ENCODE measurements at regions not wholly inside any gene's neighbourhood (a gene's known extent, or its start where the extent isn't known, plus 50 kb on each side); places are given as distances from the start of the nearest gene placed in this dataset.
A peak's percentile ranks its signal among the peaks of the same experiment; 100 is the strongest.

DNA sequence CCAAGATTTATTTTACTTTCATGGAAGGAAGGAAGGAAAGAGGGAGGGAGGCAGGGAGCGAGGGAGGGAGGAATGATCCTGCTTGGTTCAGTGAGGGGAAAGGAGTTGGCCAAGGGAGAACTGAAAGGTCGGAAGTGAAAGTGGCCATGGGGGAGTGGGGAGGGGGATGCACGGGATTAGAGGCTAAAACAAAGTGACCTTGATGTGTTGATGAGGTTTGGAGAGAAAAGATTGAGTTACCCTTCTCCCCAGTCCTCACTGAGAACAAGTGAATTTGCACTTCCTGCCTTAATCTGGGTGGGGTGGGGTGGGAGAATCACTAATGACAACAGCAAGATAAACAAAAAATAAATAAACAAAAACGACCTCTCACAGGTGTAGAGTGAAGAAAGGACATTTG is 212.0 kb upstream of the TLE3 start:
- DNase-seq (ENCODE audit: extremely low spot score) = no peak
- TF ChIP-seq, protein P1, sequence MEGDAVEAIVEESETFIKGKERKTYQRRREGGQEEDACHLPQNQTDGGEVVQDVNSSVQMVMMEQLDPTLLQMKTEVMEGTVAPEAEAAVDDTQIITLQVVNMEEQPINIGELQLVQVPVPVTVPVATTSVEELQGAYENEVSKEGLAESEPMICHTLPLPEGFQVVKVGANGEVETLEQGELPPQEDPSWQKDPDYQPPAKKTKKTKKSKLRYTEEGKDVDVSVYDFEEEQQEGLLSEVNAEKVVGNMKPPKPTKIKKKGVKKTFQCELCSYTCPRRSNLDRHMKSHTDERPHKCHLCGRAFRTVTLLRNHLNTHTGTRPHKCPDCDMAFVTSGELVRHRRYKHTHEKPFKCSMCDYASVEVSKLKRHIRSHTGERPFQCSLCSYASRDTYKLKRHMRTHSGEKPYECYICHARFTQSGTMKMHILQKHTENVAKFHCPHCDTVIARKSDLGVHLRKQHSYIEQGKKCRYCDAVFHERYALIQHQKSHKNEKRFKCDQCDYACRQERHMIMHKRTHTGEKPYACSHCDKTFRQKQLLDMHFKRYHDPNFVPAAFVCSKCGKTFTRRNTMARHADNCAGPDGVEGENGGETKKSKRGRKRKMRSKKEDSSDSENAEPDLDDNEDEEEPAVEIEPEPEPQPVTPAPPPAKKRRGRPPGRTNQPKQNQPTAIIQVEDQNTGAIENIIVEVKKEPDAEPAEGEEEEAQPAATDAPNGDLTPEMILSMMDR (IDR thresholded peaks at IDR 0.05; ENCODE audit: control extremely low read depth, extremely low read depth, low read depth, missing control alignments) = no peak
- ChIA-PET CTCF (interaction anchor here (1.1 kb wide), 1 partner anchor 12 kb away, joined by 3 read pairs; no protein-coding TSS in a partner anchor), POLR2A (no interaction called here)

DNA sequence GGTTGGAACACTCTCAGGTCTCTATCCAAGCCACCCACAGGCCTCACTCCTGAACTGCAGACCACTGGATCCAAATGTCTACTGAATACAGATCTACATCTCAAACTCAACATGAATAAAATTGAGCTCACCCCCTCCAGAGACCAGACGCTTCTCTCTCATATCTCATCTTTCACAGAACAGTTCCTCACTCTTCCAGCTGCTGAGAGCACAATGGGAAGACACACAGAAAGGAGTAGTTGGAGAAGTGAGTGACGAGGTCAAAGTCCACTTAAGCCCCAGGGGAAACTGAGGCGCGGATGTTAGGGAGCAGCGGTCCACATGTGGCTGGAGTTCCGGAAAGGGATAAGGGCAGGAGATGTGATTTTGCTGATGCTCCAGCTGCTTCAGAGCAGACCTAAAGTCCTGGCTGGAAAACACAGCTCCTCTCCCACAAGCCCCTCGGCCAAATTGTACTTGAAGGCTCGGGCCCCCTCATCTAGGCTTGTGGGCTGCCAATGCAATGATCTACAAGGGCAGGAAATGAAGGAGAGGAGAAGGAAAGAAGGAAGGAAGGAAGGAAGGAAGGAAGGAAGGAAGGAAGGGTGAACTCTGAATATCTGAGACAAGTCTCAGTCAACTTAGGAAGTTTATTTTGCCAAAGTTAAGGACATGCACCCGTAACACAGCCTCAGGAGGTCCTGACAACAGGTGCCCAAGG is 211.2 kb upstream of the TLE3 start:
- ChIA-PET POLR2A (no interaction called here), CTCF (interaction anchor here (1.1 kb wide), 1 partner anchor 12 kb away, joined by 3 read pairs; no protein-coding TSS in a partner anchor)
- TF ChIP-seq, protein P1 (IDR thresholded peaks at IDR 0.05; ENCODE audit: control extremely low read depth, extremely low read depth, low read depth, missing control alignments) = no peak
- DNase-seq (ENCODE audit: extremely low spot score) = no peak

DNA sequence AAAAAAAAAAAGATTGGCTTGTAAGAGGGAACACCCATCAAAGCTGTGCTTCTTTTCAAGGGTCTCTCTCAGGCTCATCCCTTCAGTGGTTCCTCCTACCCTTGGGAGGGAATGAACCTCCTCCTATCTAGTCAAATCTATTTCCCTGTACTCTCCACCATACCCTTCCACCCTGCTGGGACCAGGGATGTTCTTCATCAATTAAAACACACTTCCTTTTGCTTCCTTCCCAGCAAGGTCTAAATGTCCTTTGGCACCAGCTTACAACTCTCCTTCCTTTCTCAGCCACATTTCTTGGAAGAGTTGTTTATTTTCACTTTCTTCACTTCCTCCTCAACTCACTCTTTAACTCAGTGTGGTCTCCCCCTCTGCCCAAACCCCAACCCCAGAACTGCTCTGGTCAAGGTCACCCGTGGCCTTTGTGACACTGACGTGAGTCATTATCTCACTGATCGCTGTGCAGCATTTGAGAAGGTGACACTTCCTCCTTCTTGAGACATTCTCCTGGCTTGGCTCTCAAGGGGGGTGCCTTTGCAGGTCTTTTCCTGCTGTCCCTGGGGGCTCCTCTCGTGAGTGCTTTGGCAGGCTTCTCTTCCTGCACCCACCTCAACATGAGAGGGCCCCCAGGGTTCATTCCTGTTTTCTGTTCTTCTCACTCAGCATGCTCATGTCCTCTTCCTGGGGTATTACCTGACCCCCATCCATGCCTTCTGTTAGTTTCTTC is 210.5 kb upstream of the TLE3 start:
- CTCF ChIA-PET = interaction anchor here (1.1 to 1.2 kb wide), 2 partner anchors 8 to 13 kb away, joined by 3 read pairs; no protein-coding TSS in a partner anchor
- peak; percentile 67 for DNase-seq (ENCODE audit: extremely low spot score)
- TF ChIP-seq, protein P1 (IDR thresholded peaks at IDR 0.05; ENCODE audit: control extremely low read depth, extremely low read depth, low read depth, missing control alignments) = no peak
- POLR2A ChIA-PET = interaction anchor here (0.6 kb wide), 1 partner anchor 22 kb away, joined by 5 read pairs; no protein-coding TSS in a partner anchor

DNA sequence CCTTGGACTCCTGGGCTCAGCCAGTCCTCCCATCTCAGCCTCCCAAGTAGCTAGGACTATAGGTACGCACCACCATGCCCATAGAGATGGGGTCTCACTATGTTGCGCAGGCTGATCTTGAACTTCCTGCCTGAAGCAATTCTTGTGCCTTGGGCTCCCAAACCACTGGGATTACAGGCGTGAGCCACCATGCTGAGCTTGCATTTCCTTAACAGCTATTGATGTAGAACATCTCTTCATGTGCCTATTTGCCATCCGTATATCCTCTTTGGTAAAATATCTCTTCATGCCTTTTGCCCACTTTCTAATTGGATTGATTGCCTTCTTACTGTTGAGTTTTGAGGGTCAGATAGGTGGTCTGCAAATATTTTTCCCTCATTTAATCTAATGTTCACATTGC is 208.9 kb upstream of the TLE3 start:
- ChIA-PET CTCF (interaction anchor here (1.0 kb wide), 1 partner anchor 15 kb away, joined by 3 read pairs; no protein-coding TSS in a partner anchor), POLR2A (no interaction called here)
- DNase-seq (ENCODE audit: extremely low spot score) = no peak
- TF ChIP-seq, protein P1 (IDR thresholded peaks at IDR 0.05; ENCODE audit: control extremely low read depth, extremely low read depth, low read depth, missing control alignments) = no peak

DNA sequence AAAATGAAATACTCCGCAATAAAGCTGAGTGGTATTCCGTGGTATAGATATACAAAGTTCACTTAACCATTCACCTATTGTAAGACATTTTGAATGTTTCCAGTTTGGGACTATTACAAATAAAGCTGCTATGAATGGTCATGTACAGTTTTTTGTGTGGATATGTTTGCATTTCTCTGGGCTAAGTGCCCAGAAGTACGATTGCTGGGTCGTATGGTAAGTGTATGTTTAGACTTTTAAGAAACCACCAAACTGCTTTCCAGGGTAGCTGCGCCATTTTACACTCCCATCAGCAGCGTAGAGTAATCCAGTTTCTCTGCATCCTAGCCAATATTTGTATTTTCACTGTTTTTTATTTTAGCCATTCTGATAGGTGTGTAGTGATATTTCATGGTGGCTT is 208.4 kb upstream of the TLE3 start:
- CTCF ChIA-PET = interaction anchor here (1.0 kb wide), 1 partner anchor 15 kb away, joined by 3 read pairs; no protein-coding TSS in a partner anchor
- TF ChIP-seq, protein P1 (IDR thresholded peaks at IDR 0.05; ENCODE audit: control extremely low read depth, extremely low read depth, low read depth, missing control alignments) = no peak
- POLR2A ChIA-PET = no interaction called here
- no peak for DNase-seq (ENCODE audit: extremely low spot score)

DNA sequence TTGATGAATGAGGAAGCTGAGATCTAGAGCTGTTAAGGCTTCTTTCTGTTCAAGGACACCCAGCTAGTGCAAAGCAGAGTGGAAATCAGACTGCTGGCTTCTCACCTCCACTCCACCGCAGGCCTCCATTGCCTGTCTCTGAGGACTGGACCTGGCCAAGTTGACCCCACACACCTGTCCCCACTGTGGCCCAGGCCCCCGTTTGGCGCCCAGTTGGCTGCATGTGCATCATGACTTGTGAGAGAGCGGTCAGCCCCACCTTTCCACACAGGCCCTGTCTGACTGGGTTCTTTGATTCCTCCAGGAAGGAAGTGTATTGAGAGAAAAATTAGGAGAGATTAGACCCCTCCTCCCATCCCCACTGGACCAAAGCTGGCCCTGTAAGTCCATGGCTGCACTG is 206.3 kb upstream of the TLE3 start:
- CTCF ChIA-PET = no interaction called here
- POLR2A ChIA-PET = no interaction called here
- DNase-seq (ENCODE audit: extremely low spot score) = no peak
- TF ChIP-seq, protein P1 (IDR thresholded peaks at IDR 0.05; ENCODE audit: control extremely low read depth, extremely low read depth, low read depth, missing control alignments) = no peak

Data from GM10248 (cell line).